GM12878 (cell line): ENCODE measurements at regions not wholly inside any gene's neighbourhood (a gene's known extent, or its start where the extent isn't known, plus 50 kb on each side); places are given as distances from the start of the nearest gene placed in this dataset.

ENCODE experiments used
- ATAC-seq: fragments of 200-7000 bp; cut with Tn5 transposase; 3 replicates; pipeline ENCODE4 v1.9.1; 2020; ENCODE audit warnings: mild to moderate bottlenecking, moderate library complexity
- BruUV-seq: library from RNA; stranded (reverse); fragments of 400-500 nt; replicated peaks from 2 replicates; lab custom pipeline; 2021; lab: Mats Ljungman, UMichigan
- CTCF ChIA-PET: fragments of 300-600 bp; sonication (Branson Sonifier 250); formaldehyde crosslinking; extraction: SDS; loops from one replicate; lab custom pipeline; 2021; ENCODE audit warnings: inconsistent platforms; lab: Yijun Ruan, JAX
- POLR2A ChIA-PET: fragments of 350-600 bp; formaldehyde crosslinking; extraction: SDS; loops from one replicate; lab custom pipeline; 2021; ENCODE audit warnings: inconsistent platforms; lab: Charles Lee
- RAD21 ChIA-PET: fragments of 300-600 bp; sonication (Branson Sonifier 250); formaldehyde crosslinking; loops from one replicate; lab custom pipeline; 2023; ENCODE audit warnings: antibody characterized with exemption; ENCODE audit not compliant: unreplicated experiment; lab: Charles Lee
- SMC1A ChIA-PET: fragments of 300-600 bp; sonication (Branson Sonifier 250); formaldehyde crosslinking; loops from one replicate; lab custom pipeline; 2023; ENCODE audit not compliant: unreplicated experiment, uncharacterized antibody; lab: Charles Lee
- DNase-seq: peaks from one replicate; pipeline ENCODE4 v3.0.0-alpha.2; 2011; ENCODE audit warnings: low read depth, low spot score
- FAIRE-seq: peaks from 3 replicates; lab custom pipeline; 2011; peaks lifted over from hg19 to GRCh38; lab: Jason Lieb, UNC
- H2AFZ ChIP-seq: 2 replicates; pipeline ENCODE4 v1.6.0; 2011; ENCODE audit warnings: low read depth, low read length, control low read depth; ENCODE audit not compliant: control insufficient read depth
- H3K27ac ChIP-seq: 2 replicates; pipeline ENCODE4 v1.5.1; 2011; ENCODE audit warnings: control low read depth; ENCODE audit not compliant: control insufficient read depth, insufficient read depth
- H3K27me3 ChIP-seq, 2 experiments: replicated peaks in 1 of 2; 2 replicates each; pipeline versions ENCODE4 v1.6.0 to v1.6.1; 2011; ENCODE audit warnings: low read length in 1 of 2; ENCODE audit not compliant: control insufficient read depth in 2 of 2, insufficient read depth in 2 of 2
- H3K36me3 ChIP-seq, 2 experiments: 2 replicates each; pipeline ENCODE4 v1.5.1; 2011; ENCODE audit warnings: low read length in 1 of 2; ENCODE audit not compliant: control insufficient read depth in 2 of 2, insufficient read depth in 2 of 2
- H3K4me1 ChIP-seq: 2 replicates; pipeline ENCODE4 v1.6.1; 2011; ENCODE audit warnings: mild to moderate bottlenecking, low read length, moderate library complexity, mixed read lengths; ENCODE audit not compliant: control insufficient read depth, insufficient read depth
- H3K4me2 ChIP-seq: 2 replicates; pipeline ENCODE4 v1.6.0; 2011; ENCODE audit warnings: control low read depth; ENCODE audit not compliant: control insufficient read depth, insufficient read depth
- H3K4me3 ChIP-seq: fragments of 200-600 bp; sonication (generic); 2 replicates; pipeline ENCODE4 v1.5.1; 2016
- H3K79me2 ChIP-seq: 2 replicates; pipeline ENCODE4 v1.6.0; 2011; ENCODE audit warnings: low read length; ENCODE audit not compliant: control insufficient read depth, insufficient read depth
- H3K9ac ChIP-seq: 2 replicates; pipeline ENCODE4 v1.8.0; 2011; ENCODE audit warnings: low read length, control low read depth, mixed read lengths; ENCODE audit not compliant: control insufficient read depth, insufficient read depth
- H3K9me3 ChIP-seq: replicated peaks from 3 replicates; pipeline ENCODE4 v1.5.1; 2011; ENCODE audit warnings: mild to moderate bottlenecking, low read length; ENCODE audit not compliant: control insufficient read depth, insufficient read depth
- H4K20me1 ChIP-seq: 2 replicates; pipeline ENCODE4 v1.6.0; 2011; ENCODE audit not compliant: control insufficient read depth, insufficient read depth
- CHD2 ChIP-seq: IDR thresholded peaks from 2 replicates; pipeline ENCODE4 v1.6.1; 2011; ENCODE audit warnings: low read depth, low read length, improper control_type of control experiment, borderline replicate concordance
- EP300 ChIP-seq, 2 experiments: fragments of 150-350 bp in 1 of 2; IDR thresholded peaks; 2 replicates each; pipeline ENCODE4 v1.6.1; 2011 to 2012; ENCODE audit warnings: low read depth in 2 of 2, low read length in 2 of 2, borderline replicate concordance in 1 of 2, improper control_type of control experiment in 1 of 2, inconsistent platforms in 1 of 2; ENCODE audit not compliant: control insufficient read depth in 1 of 2
- GABPA ChIP-seq: IDR thresholded peaks from 2 replicates; pipeline ENCODE4 v1.6.1; 2014; ENCODE audit warnings: antibody characterized with exemption, low read depth, mild to moderate bottlenecking, inconsistent platforms
- HDAC6 ChIP-seq: fragments of 200-600 bp; sonication (generic); IDR thresholded peaks from one replicate; pipeline ENCODE4 v1.8.0; 2017; ENCODE audit warnings: antibody characterized with exemption; ENCODE audit not compliant: unreplicated experiment
- KAT2A ChIP-seq: conservative IDR thresholded peaks from 2 replicates; pipeline ENCODE4 v1.6.1; 2011; ENCODE audit warnings: low read depth, low read length; ENCODE audit not compliant: control insufficient read depth
- MEF2A ChIP-seq: IDR thresholded peaks from 2 replicates; pipeline ENCODE4 v1.6.1; 2011; ENCODE audit warnings: low read depth, mild to moderate bottlenecking, low read length, moderate library complexity; ENCODE audit not compliant: insufficient read depth
- MEF2B ChIP-seq: fragments of 450-650 bp; IDR thresholded peaks from 2 replicates; pipeline ENCODE4 v1.6.1; 2018; ENCODE audit warnings: mild to moderate bottlenecking, moderate library complexity; ENCODE audit not compliant: partially characterized antibody, poor library complexity, severe bottlenecking
- RUNX3 ChIP-seq: IDR thresholded peaks from 2 replicates; pipeline ENCODE4 v1.6.1; 2012; ENCODE audit warnings: low read length, inconsistent platforms
- SUPT20H ChIP-seq: IDR thresholded peaks from 2 replicates; pipeline ENCODE4 v1.6.1; 2011; ENCODE audit warnings: low read depth, mild to moderate bottlenecking, low read length, moderate library complexity, borderline replicate concordance; ENCODE audit not compliant: control insufficient read depth
- USF2 ChIP-seq: IDR thresholded peaks from 2 replicates; pipeline ENCODE4 v1.6.1; 2011; ENCODE audit warnings: low read depth, low read length, improper control_type of control experiment, borderline replicate concordance
- ZBTB11 ChIP-seq: fragments of 450-650 bp; formaldehyde crosslinking; IDR thresholded peaks from 2 replicates; pipeline ENCODE4 v1.5.0; 2022; ENCODE audit warnings: mild to moderate bottlenecking, missing genetic modification characterization
- ZNF384 ChIP-seq: IDR thresholded peaks from 2 replicates; pipeline ENCODE4 v1.6.1; 2012; ENCODE audit warnings: low read depth, mild to moderate bottlenecking, low read length, improper control_type of control experiment, borderline replicate concordance
- WGBS: methylation state at CpG from one replicate; pipeline ENCODE4 v1.1.6; 2016; ENCODE audit warnings: low lambda C conversion rate; ENCODE audit not compliant: insufficient replicate concordance, insufficient coverage; ENCODE audit errors: missing lambda C conversion rate; 5-methylcytosine and 5-hydroxymethylcytosine counted together
- in situ Hi-C: fragments of 300-500 bp; cut with MboI; formaldehyde crosslinking; loops from 9 replicates; pipeline ENCODE4 v1.14.3; 2018; ENCODE audit warnings: mixed read lengths
- intact Hi-C: fragments of 100-400 bp; cut with micrococcal nuclease; formaldehyde crosslinking; loops from one replicate; pipeline ENCODE4 v1.14.2; 2022; ENCODE audit not compliant: unreplicated experiment
- TF ChIP-seq, protein P1 (sequence below): fragments of 450-650 bp; IDR thresholded peaks from 2 replicates; pipeline ENCODE4 v1.6.1; 2016; ENCODE audit warnings: mild to moderate bottlenecking

- ChIA-PET POLR2A (no interaction called here), SMC1A (interaction anchor here (0.9 kb wide), 1 partner anchor 32 kb away, joined by 3 read pairs; no protein-coding TSS in a partner anchor)
- intact Hi-C loops = no loop called here
Measured at GRCh38 chr7:25923741-25924460, 228.1 kb upstream of the NFE2L3 start.

More at GRCh38 chr7:25923741-25924460, 228.1 kb upstream of the NFE2L3 start:
- CTCF ChIA-PET = no interaction called here
- H3K4me1 ChIP-seq = no peaks in the 10 kb centered on the region
- DNase-seq (no peak), ATAC-seq (no peak), FAIRE-seq (no peak)
- no peaks in the 10 kb centered on the region for H3K27me3 ChIP-seq
- in situ Hi-C loops = no loop called here
- H3K9me3 ChIP-seq = no peaks in the 10 kb centered on the region; the same call in 1 of the 3 replicates
- no peaks in the 10 kb centered on the region for H3K36me3 ChIP-seq
- no peak overlapping the region for H3K4me3 ChIP-seq
- H3K4me2 ChIP-seq = no peak overlapping the region
- no peak overlapping the region for H2AFZ ChIP-seq
- BruUV-seq = no TSS peak
- H3K9ac ChIP-seq = no peak overlapping the region
- WGBS = 0% methylated on average over 1 of the region's 1 CpG
- no peak overlapping the region for H3K27ac ChIP-seq
- TF ChIP-seq EP300 (IDR thresholded peaks at IDR 0.05; ENCODE audit: borderline replicate concordance in 1 of 2, control insufficient read depth in 1 of 2, low read depth in 2 of 2, low read length in 2 of 2) = no peak
- TF ChIP-seq SUPT20H = no peak
- TF ChIP-seq ZBTB11 (CRISPR knock-in tag) = no peak
- no peak for TF ChIP-seq CHD2
- no peak for TF ChIP-seq GABPA
- no peak for TF ChIP-seq RUNX3
- no peak for TF ChIP-seq ZNF384
- TF ChIP-seq USF2 = no peak
- TF ChIP-seq KAT2A = no peak
- no peak for TF ChIP-seq MEF2B
- no peak for TF ChIP-seq MEF2A
- TF ChIP-seq, protein P1, sequence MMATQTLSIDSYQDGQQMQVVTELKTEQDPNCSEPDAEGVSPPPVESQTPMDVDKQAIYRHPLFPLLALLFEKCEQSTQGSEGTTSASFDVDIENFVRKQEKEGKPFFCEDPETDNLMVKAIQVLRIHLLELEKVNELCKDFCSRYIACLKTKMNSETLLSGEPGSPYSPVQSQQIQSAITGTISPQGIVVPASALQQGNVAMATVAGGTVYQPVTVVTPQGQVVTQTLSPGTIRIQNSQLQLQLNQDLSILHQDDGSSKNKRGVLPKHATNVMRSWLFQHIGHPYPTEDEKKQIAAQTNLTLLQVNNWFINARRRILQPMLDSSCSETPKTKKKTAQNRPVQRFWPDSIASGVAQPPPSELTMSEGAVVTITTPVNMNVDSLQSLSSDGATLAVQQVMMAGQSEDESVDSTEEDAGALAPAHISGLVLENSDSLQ = no peak
- TF ChIP-seq HDAC6 = no peak
- H3K79me2 ChIP-seq = no peaks in the 10 kb centered on the region
- RAD21 ChIA-PET = no interaction called here
- no peaks in the 10 kb centered on the region for H4K20me1 ChIP-seq
